Gastroesophageal sphincter (tissue), 4 donors: ENCODE measurements at regions not wholly inside any gene's neighbourhood (a gene's known extent, or its start where the extent isn't known, plus 50 kb on each side); places are given as distances from the start of the nearest gene placed in this dataset.

Source experiments
- ATAC-seq: fragments of 150-250 bp; one replicate; pipeline ENCODE4 v1.9.1; 2016; ENCODE audit warnings: mild to moderate bottlenecking, moderate library complexity
- H3K27ac ChIP-seq, 4 donors: fragments of 200-600 bp; sonication (generic) in 3 of 4; 1 replicate in 3 of 4; 2 replicates in 1 of 4; pipeline ENCODE4 v1.5.1; 2016 to 2019
- H3K27me3 ChIP-seq: fragments of 200-600 bp; sonication (generic); one replicate; pipeline ENCODE4 v1.5.1; 2019
- H3K36me3 ChIP-seq, 2 donors: fragments of 200-600 bp; sonication (generic); one replicate each; pipeline ENCODE4 v1.5.1; 2019; ENCODE audit warnings: control low read depth in 1 of 2
- H3K4me1 ChIP-seq, 3 donors: fragments of 200-600 bp; sonication (generic); 1 replicate in 2 of 3; 2 replicates in 1 of 3; pipeline ENCODE4 v1.5.1; 2016 to 2019; ENCODE audit warnings: control low read depth in 2 of 3
- H3K4me3 ChIP-seq, 2 donors: fragments of 200-600 bp; sonication (generic); one replicate each; pipeline ENCODE4 v1.5.1; 2019; ENCODE audit warnings: mild to moderate bottlenecking in 1 of 2, moderate library complexity in 1 of 2
- H3K9me3 ChIP-seq, 3 donors: fragments of 200-600 bp; sonication (generic); one replicate each; pipeline ENCODE4 v1.5.1; 2017 to 2019; ENCODE audit warnings: control low read depth in 2 of 3
- EP300 ChIP-seq: sonication (generic); formaldehyde crosslinking; IDR thresholded peaks from one replicate; pipeline ENCODE4 v1.6.1; 2017; ENCODE audit warnings: antibody characterized with exemption, mild to moderate bottlenecking
- POLR2A ChIP-seq, 2 donors: fragments of 450-650 bp; IDR thresholded peaks; one replicate each; pipeline ENCODE4 v1.6.1; 2017; ENCODE audit warnings: antibody characterized with exemption in 2 of 2, mild to moderate bottlenecking in 2 of 2, moderate library complexity in 1 of 2
- POLR2AphosphoS5 ChIP-seq: sonication (generic); formaldehyde crosslinking; IDR thresholded peaks from one replicate; pipeline ENCODE4 v1.6.1; 2017; ENCODE audit warnings: antibody characterized with exemption
- WGBS, 2 donors: methylation state at CpG; one replicate each; pipeline ENCODE4 v1.1.5; 2018; ENCODE audit warnings: low coverage in 1 of 2; 5-methylcytosine and 5-hydroxymethylcytosine counted together
- TF ChIP-seq, protein P1 (sequence below), 4 experiments: fragments of 200-600 bp in 2 of 4; fragments of 450-650 bp in 2 of 4; sonication (generic) in 1 of 4; IDR thresholded peaks; one replicate each; pipeline ENCODE4 v1.5.1; 2017 to 2019; ENCODE audit warnings: antibody characterized with exemption in 4 of 4, mild to moderate bottlenecking in 2 of 4, moderate library complexity in 2 of 4

DNA sequence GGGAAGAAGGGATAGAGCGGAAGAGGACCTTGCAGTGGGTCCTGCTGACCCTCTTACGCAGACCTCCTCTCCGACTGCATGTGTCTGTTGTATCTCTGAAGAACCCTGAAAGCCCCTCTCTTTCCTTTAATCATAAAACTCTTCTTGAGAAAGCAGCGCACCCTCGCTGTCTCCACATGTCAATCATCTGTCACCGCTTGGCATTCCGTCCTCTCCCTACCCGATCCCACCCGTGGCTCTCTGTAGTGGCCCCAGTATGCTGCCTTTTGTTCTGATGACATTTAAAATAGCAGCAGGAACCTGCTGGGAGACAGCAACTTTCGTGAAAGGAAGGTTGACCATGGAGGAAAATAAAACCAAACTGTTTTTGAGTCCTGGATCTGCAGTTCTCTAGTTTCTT is 582.9 kb upstream of the SALL3 start:
- WGBS, 2 donors: 88 to 94% methylated on average over 4 to 9 of the region's 10 CpGs
- ATAC-seq: no peak

DNA sequence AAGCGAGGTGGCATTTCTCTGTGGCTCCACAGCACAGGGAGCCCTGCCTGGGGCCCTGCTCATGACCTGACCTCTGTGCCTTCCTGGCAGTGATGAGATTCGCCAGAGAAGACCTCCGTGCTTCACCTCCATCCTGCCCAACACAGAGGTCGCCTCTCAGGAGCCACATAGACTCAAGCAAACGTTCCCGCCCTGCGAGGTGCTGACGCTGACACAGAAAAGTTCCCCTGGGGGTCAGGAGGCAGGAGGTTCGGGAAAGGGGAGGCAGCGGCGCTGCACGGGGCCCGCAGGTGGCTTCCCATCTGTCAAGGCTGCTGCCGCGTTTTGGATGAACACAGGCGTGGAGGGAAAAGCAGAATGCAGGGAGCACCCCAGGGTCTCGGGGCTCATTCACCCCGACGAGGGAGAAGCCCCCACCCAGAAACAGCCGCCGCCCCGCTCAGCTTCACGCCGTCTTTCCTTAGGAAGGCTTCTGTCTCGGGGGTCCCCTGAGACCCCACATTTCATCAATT is 579.6 kb upstream of the SALL3 start:
- Histone ChIP-seq H3K36me3 (no peaks in the 10 kb centered on the region), H3K9me3 (peaks cover 0 to 10% (median 0%) of the 10 kb centered on the region in 3 donors), H3K27ac (no peak overlapping the region), H3K27me3 (peaks cover 12% of the 10 kb centered on the region), H3K4me1 (no peaks in the 10 kb centered on the region), H3K4me3 (no peak overlapping the region)
- WGBS, 2 donors: 70 to 82% methylated on average over 5 to 8 of the region's 25 CpGs
- no peak for ATAC-seq
- TF ChIP-seq, protein P1, sequence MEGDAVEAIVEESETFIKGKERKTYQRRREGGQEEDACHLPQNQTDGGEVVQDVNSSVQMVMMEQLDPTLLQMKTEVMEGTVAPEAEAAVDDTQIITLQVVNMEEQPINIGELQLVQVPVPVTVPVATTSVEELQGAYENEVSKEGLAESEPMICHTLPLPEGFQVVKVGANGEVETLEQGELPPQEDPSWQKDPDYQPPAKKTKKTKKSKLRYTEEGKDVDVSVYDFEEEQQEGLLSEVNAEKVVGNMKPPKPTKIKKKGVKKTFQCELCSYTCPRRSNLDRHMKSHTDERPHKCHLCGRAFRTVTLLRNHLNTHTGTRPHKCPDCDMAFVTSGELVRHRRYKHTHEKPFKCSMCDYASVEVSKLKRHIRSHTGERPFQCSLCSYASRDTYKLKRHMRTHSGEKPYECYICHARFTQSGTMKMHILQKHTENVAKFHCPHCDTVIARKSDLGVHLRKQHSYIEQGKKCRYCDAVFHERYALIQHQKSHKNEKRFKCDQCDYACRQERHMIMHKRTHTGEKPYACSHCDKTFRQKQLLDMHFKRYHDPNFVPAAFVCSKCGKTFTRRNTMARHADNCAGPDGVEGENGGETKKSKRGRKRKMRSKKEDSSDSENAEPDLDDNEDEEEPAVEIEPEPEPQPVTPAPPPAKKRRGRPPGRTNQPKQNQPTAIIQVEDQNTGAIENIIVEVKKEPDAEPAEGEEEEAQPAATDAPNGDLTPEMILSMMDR (IDR thresholded peaks at IDR 0.05): no peak
- TF ChIP-seq POLR2AphosphoS5 (no peak), POLR2A (IDR thresholded peaks at IDR 0.05) (no peak), EP300 (no peak)

More for the DNA sequence above, 582.9 kb upstream of the SALL3 start:
- TF ChIP-seq, protein P1 (IDR thresholded peaks at IDR 0.05): no peak
- TF ChIP-seq POLR2AphosphoS5: no peak
- TF ChIP-seq EP300: no peak
- TF ChIP-seq POLR2A (IDR thresholded peaks at IDR 0.05): no peak
- Histone ChIP-seq H3K36me3 (no peaks in the 10 kb centered on the region), H3K4me3 (no peak overlapping the region), H3K9me3 (peaks cover 0 to 10% (median 0%) of the 10 kb centered on the region in 3 donors), H3K27me3 (peaks cover 15% of the 10 kb centered on the region), H3K4me1 (no peaks in the 10 kb centered on the region), H3K27ac (no peak overlapping the region)

DNA sequence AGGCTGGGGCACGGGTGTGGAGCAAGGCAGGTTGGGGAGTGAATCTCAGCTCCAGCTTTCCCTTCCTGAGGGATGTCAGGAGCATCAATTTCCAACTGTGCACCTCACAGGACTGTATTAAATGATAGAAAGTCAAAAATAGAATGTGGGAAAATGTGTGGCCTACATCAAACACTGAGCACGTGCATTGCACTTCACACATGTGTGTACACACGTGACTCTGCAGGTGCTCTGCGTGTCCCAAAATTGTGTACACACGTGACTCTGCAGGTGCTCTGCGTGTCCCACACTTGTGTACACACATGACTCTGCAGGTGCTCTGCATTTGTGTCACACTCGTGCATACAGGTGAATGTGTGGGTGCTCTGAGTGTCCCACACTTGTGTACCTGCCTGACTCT is 577.2 kb upstream of the SALL3 start:
- ATAC-seq: no peak
- Histone ChIP-seq H3K36me3 (no peaks in the 10 kb centered on the region), H3K4me1 (peaks cover 0 to 11% (median 0%) of the 10 kb centered on the region in 3 donors), H3K27ac (no peak overlapping the region), H3K4me3 (no peak overlapping the region), H3K9me3 (peaks cover 0 to 7% (median 0%) of the 10 kb centered on the region in 3 donors), H3K27me3 (peaks cover 16% of the 10 kb centered on the region)
- TF ChIP-seq POLR2A (IDR thresholded peaks at IDR 0.05): no peak
- TF ChIP-seq EP300: no peak
- no peak for TF ChIP-seq POLR2AphosphoS5
- TF ChIP-seq, protein P1 (IDR thresholded peaks at IDR 0.05): no peak
- WGBS, 2 donors: 89% methylated on average over 5 of the region's 7 CpGs

DNA sequence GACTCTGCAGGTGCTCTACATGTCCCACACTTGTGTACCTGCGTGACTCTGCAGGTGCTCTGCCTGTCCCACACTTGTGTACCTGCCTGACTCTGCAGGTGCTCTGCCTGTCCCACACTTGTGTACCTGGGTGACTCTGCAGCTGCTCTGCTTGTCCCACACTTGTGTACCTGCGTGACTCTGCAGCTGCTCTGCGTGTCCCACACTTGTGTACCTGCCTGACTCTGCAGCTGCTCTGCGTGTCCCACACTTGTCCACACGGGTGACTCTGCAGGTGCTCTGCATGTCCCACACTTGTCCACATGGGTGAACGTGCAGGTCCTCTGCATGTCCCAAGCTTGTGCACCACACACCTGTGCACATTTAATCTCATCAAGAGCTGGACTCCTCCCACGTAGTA is 576.7 kb upstream of the SALL3 start:
- TF ChIP-seq EP300: no peak
- TF ChIP-seq, protein P1 (IDR thresholded peaks at IDR 0.05): no peak
- no peak for TF ChIP-seq POLR2A (IDR thresholded peaks at IDR 0.05)
- no peak for TF ChIP-seq POLR2AphosphoS5
- 75 to 87% methylated on average over 4 to 5 of the region's 7 CpGs for WGBS, 2 donors
- H3K9me3 ChIP-seq: peaks cover 0 to 2% (median 0%) of the 10 kb centered on the region in 3 donors
- H3K27ac ChIP-seq: no peak overlapping the region
- no peaks in the 10 kb centered on the region for H3K36me3 ChIP-seq
- peaks cover 16% of the 10 kb centered on the region for H3K27me3 ChIP-seq
- ATAC-seq: no peak
- H3K4me3 ChIP-seq: no peak overlapping the region
- H3K4me1 ChIP-seq: peaks cover 0 to 11% (median 0%) of the 10 kb centered on the region in 3 donors

DNA sequence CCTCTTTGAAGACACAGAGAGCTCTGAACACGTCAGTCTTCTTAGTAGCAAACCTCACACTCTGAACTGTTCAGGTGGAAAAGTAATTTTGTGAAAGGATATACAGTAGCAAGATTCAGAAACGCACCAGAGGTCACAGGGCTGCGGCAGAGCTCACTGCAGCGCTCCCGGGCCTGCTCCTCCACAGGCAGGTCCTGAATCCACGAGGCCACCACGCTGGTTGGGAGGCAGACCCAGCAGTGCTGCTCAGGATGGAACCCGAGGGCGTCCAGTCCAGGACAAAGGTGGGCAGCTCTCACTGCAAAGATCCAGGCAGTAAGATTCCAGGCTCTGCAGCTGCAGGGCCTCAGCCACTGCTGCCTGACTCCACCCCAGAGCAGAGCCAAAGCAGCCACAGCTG is 576.2 kb upstream of the SALL3 start:
- TF ChIP-seq EP300: no peak
- TF ChIP-seq, protein P1 (IDR thresholded peaks at IDR 0.05): no peak
- TF ChIP-seq POLR2A (IDR thresholded peaks at IDR 0.05): no peak
- TF ChIP-seq POLR2AphosphoS5: no peak
- no peaks in the 10 kb centered on the region for H3K9me3 ChIP-seq
- 0% methylated on average over 1 of the region's 9 CpGs; no CpG with 5 or more reads in 1 of the 2 donors for WGBS, 2 donors

More for the DNA sequence above, 576.2 kb upstream of the SALL3 start:
- no peak for ATAC-seq
- Histone ChIP-seq H3K4me3 (no peak overlapping the region), H3K36me3 (no peaks in the 10 kb centered on the region), H3K27ac (no peak overlapping the region), H3K27me3 (peaks cover 16% of the 10 kb centered on the region), H3K4me1 (peaks cover 0 to 11% (median 0%) of the 10 kb centered on the region in 3 donors)
